CD4-positive, alpha-beta T cell treated with Interleukin-1 beta for 1 hour (primary cell): ENCODE measurements at regions not wholly inside any gene's neighbourhood (a gene's known extent, or its start where the extent isn't known, plus 50 kb on each side); places are given as distances from the start of the nearest gene placed in this dataset.
"Not testable (repeated sequence)": the region's sequence is repeated elsewhere in the genome, so short reads cannot be mapped to it uniquely, and the experiment has no call there.

Experiments
- DNase-seq, 2 donors: peaks; one replicate each; pipeline ENCODE4 v3.0.0-alpha.2; 2020 to 2022

- DNase-seq = no peak
Observed at GRCh38 chr17:70888324-70888723, 719.0 kb downstream of the KCNJ2 start.

- DNase-seq = no peak
Observed at GRCh38 chr17:70891306-70891705, 722.0 kb downstream of the KCNJ2 start.

- no peak for DNase-seq
Observed at GRCh38 chr17:70892527-70892926, 723.2 kb downstream of the KCNJ2 start.

GRCh38 chr17:70896843-70897242, 727.5 kb downstream of the KCNJ2 start:
- DNase-seq = no peak

- no peak for DNase-seq
Observed at GRCh38 chr17:70897446-70897845, 728.1 kb downstream of the KCNJ2 start.

GRCh38 chr17:70901870-70902269, 732.5 kb downstream of the KCNJ2 start:
- DNase-seq = no peak

- DNase-seq = no peak
Observed at GRCh38 chr17:70905796-70906195, 736.5 kb downstream of the KCNJ2 start.

- no peak for DNase-seq
Observed at GRCh38 chr17:70906808-70907207, 737.5 kb downstream of the KCNJ2 start.

- no peak for DNase-seq
Observed at GRCh38 chr17:70912716-70913485, 743.6 kb downstream of the KCNJ2 start.

GRCh38 chr17:70916469-70916868, 747.1 kb downstream of the KCNJ2 start:
- no peak for DNase-seq

- DNase-seq = no peak
Observed at GRCh38 chr17:70919241-70919640, 749.9 kb downstream of the KCNJ2 start.

GRCh38 chr17:70920416-70920815, 751.1 kb downstream of the KCNJ2 start:
- no peak for DNase-seq

GRCh38 chr17:70922268-70922667, 752.9 kb downstream of the KCNJ2 start:
- DNase-seq = no peak

- no peak for DNase-seq
Observed at GRCh38 chr17:70924776-70925175, 755.4 kb downstream of the KCNJ2 start.

GRCh38 chr17:70929226-70929625, 759.9 kb downstream of the KCNJ2 start:
- DNase-seq = no peak

GRCh38 chr17:70934231-70934630, 764.9 kb downstream of the KCNJ2 start:
- DNase-seq = no peak

GRCh38 chr17:70934835-70935234, 765.5 kb downstream of the KCNJ2 start:
- no peak for DNase-seq

- no peak for DNase-seq
Observed at GRCh38 chr17:70936724-70937123, 767.4 kb downstream of the KCNJ2 start.

GRCh38 chr17:70938336-70938735, 769.0 kb downstream of the KCNJ2 start:
- no peak for DNase-seq

- DNase-seq = no peak
Observed at GRCh38 chr17:70945386-70945785, 776.1 kb downstream of the KCNJ2 start.

GRCh38 chr17:70947215-70947614, 777.9 kb downstream of the KCNJ2 start:
- DNase-seq = no peak

GRCh38 chr17:70947636-70948565, 778.6 kb downstream of the KCNJ2 start:
- DNase-seq = no peak

- not testable (repeated sequence) for DNase-seq
Observed at GRCh38 chr17:70953140-70953539, 783.8 kb downstream of the KCNJ2 start.

GRCh38 chr17:70955441-70955840, 786.1 kb downstream of the KCNJ2 start:
- DNase-seq = no peak
